Stimulated activated CD4-positive, alpha-beta T cell treated with anti-CD3 and anti-CD28 coated beads, Interleukin-2, amount 100 ng/mL, for 4 hours (primary cell): ENCODE measurements at regions not wholly inside any gene's neighbourhood (a gene's known extent, or its start where the extent isn't known, plus 50 kb on each side); places are given as distances from the start of the nearest gene placed in this dataset.
"Not testable (repeated sequence)": the region's sequence is repeated elsewhere in the genome, so short reads cannot be mapped to it uniquely, and the experiment has no call there.

Experiments used
- DNase-seq: peaks from one replicate; pipeline ENCODE4 v3.0.0-alpha.2; 2020; ENCODE audit warnings: low read depth

DNA sequence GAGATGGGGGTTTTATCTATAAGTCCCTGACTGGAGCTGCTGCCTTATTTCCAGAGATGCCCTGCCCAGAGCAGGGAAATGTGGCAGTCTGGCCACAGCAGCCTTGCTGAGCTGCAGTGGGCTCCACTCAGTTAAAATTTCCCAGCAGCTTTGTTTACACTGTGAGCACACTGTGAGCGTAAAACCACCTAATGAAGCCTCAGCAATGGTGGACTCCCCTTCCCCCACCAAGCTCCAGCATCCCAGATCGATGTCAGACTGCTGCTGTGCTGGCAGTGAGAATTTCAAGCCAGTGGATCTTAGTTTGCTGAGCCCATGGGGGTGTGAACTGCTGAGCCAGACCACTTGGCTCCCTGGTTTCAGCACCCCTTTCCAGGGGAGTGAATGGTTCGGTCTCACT is 208.7 kb upstream of the RAI14 start:
- no peak for DNase-seq

DNA sequence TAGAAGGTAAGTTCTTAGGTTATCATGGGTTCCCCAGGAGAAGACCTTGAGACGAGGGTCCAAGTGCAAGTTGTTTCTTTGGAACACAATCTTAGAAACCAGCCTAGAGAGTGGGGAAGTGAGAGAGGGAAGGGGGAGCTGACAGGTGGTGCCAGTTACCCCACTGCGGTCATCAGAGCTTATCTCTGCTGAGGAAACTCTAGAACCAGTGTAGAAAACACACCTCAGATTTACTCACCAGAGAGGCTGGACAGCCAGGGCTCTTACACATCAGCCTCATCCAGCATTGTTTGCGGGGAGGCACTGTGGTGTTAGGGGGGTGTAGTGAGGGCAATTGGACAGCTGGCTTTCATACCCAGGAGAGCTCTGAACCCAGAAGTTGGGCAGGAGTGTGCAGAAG is 206.5 kb upstream of the RAI14 start:
- no peak for DNase-seq

DNA sequence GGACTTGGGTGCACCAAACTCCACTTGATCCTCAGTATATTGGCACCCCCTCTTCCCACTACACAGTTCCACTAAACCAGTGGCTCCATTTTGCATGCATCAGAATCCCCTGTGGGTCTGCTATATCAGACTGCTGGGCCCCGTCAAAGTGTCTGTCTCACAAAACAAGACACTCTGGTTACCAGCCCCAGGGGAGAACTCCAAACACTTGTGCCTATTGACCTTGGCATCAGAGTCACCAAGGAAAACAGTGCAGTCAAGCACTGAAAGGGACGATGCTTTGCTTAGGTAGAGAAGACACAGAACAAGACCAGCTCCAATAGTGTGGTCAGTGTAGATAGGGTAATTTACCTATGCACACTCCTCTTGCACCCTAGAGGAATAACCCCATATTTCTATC is 205.8 kb upstream of the RAI14 start:
- DNase-seq: no peak

DNA sequence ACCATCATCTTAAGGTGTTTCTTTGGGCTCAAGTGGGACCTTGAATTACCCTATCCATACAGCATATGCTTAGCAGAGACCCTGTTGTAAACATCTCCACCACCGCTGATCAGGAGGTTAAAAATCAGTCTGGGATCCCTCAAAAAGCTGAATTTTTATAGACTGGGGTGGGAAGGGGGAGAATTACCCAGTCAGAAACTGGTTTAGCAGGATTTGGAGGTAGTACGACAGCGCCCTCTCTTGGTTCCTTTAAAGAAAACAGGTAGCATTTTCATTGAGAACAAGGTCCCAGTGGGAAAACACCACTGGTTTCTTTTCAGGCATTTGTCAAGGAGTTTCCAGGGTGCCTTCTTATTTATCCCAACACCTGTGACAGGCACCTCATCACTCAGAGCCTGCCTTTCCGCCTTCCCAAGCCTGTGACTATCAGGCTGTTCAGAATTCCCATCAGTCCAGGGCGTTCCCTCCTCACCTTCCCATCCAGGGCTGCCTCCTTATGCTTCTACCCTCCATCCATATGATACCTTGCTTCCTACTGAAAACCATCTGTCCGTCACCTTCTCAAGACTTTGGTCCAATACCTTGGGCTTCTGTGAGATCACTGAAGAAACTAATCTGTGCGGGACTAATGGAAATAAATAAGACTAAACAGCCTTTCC is 203.8 kb upstream of the RAI14 start:
- no peak for DNase-seq

DNA sequence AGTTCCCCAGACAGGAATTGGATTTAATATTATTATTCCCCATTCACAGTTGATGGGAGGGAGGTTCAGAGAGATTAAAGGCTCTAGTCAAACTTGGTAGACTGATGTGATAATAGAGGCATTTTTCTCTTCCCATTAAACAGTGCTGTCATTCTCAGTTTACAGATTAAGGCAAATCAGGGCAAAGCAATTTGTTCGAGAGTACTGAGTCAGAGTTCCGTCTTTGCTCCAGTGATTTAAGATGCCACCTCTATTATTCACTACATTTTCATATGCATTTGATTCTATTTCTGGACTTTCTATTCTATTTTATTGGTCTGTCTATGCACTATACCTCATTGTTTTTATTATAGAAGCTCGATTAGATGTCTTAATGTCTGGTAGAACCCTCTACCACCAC is 201.0 kb upstream of the RAI14 start:
- DNase-seq: no peak

DNA sequence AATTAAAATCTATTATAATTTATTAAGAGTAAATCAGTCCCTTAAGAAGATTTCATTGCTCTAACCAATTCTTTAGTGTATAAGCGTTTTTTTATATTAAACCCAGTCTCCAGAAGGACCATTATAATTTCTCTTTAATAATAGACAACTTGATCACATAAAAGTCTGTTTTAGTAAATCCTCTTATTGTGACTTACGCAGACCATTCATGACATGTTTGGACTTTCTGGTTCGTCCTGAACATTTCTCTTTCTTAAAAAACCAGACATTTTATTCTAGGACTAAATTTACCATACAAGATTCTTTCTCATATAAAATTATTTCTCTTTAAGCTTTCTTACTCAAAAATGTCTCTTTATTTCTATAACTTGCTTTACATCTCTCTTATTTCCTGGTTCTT is 196.2 kb upstream of the RAI14 start:
- DNase-seq: no peak

DNA sequence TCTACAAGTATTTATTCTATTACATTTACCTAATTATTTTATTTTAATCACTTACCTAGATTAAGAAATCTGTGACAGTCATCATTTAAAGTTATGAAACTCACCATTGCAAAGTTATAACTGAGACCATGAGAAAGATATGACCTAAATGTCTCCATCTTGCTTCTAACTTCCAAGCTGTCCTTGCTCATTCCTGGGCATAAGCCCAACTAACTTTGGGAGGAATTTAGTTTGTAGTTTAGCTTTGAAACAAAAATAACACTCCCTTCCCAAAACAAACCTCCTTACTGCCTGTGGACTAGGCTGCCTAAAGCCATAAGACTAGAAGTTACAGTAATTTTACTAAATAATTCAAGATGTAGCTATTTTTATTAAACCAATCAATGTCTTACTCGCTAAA is 195.6 kb upstream of the RAI14 start:
- DNase-seq: no peak

DNA sequence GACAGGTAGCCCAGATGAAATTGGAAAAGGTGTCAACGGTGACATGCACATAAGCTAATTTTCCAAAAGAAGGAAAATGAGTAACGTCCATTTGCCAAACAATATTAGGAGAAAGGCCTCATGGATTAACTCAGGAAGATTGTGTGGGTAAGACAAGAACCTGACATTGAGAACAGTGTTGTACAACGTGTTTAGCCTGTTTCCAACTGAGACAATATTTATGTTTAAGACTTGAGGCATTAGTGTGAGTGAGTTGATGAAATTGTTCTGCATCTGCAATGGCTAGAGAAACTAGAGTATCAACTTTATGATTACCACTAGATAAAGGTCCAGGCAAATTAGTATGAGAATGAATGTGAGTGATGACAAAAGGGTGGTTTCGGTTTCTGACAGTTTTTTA is 191.3 kb upstream of the RAI14 start:
- DNase-seq: no peak

DNA sequence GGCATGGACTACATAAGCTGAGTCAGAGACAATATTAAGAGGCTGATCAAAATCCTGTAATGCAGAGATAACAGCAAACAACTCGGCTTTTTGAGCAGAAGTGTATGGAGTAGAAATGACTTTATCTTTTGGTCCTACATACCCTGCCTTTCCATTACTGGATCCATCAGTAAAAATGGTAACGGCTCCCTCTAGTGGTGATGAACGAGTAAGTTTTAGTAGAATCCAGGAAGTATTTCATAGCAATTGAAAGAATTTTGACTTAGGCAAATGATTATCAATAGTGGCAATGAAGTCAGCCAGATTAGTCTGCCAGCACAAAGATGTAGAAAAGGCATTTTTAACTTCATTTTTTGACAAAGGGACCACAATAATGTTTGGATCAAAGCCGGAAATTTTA is 190.8 kb upstream of the RAI14 start:
- not testable (repeated sequence) for DNase-seq

DNA sequence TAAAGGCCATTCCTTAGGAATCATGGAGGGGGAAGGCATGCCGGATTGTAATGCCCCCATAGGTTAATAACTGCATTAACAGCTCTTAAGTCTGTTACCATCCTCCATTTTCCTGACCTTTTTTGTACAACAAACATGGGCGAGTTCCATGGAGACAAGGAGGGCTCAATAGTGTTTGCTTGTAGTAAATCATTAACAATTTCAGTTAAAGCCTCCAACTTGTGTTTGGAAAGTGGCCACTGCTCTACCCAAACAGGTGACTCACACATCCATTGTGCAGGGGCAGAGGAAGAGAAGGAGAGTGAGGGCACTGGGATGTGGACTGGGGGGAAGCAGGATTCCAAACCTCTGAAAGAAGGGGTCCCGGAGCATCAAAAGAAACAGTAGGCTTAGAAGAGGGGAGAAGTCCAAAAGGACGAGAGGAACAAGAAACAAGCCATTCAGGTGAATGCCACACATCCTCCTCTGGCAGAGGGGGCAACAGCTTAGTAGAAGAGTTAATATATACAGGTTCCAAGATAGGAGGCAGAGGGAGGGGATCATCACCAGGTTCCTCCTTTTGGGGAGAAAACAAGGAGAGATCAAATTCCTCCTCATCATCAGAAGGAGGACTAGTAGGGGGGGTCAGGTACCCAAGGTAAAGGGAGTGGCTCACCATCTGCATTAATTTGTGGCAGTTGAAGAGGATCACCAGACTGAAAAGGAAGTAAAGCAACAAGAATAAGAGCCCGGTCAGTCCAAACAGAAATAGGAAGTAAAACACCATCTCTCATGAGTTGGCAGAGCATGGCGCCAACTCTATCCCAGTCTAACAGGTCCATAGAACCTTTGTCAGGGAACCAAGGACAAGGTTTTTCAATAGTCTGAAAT is 189.4 kb upstream of the RAI14 start:
- DNase-seq: not testable (repeated sequence)

DNA sequence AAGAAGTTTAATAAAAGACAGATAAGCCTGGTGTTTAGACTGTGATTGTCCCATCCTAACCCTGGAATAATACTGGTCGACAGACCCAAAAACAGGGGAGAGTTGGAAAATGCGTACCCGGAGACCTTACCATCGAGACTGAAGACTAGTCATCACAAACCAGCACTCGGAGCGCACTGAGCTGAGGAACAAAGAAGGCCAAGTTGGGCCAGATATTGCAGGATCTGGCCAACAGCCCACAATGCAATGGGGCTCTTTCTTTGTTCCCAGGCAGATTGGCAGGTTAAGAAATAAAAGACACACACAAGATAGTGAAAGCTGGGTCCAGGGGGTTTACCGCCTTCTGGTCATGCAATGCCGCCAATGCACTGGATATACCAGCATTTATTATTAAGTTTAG is 188.7 kb upstream of the RAI14 start:
- DNase-seq: no peak

DNA sequence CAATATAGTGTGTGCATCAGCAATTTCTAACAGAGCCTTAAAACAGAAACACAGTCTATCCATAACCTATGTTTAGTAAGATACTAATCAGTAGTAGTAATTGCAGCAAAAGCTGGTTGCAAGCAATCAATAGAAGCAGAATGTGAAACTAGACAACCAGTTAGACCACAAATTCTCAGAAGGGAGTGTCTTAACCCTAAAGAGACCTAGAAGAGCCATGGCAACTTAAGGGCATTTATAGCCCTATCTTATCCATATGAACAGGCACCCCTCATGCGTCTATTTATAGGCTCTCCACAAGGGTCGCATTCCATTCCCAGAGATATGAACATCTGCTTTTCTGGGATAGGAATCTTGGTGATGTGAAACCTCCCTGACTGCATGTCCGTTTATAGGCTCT is 188.1 kb upstream of the RAI14 start:
- not testable (repeated sequence) for DNase-seq

DNA sequence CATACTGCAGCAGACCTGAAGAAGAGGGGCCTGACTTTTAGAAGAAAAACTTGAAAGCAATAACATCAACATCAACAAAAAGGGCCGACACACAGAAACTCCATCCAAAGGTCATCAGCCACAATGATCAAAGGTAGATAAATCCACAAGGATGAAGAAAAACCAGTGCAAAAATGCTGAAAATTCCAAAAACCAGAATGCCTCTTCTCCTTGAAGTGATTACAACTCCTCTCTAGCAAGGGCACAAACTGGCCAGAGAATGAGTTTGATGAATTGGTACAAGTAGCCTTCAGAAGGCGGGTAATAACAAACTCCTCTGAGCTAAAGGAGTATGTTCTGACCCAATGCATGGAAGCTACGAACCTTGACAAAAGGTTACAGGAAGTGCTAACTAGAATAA is 186.2 kb upstream of the RAI14 start:
- no peak for DNase-seq

DNA sequence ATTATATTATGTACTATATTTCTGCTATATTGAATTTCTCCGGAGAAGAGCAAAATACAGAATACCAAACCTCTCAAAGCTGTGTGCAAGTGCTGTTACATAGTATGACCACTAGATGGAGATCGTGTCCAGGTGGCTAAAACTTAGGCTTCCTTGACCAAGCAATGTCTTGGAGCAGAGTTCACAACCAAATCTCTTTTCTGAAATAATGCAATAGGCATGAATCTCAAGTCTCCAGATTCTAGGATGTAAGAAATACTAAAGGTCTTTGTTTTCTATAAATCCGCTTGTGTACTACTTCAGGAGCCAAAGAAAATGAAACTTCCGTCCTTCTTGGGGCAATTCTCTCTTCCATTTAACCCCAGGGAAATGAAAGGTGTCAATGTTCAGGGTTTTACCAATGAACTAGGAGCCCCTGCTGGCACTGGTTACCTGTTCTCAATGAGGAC is 181.5 kb upstream of the RAI14 start:
- no peak for DNase-seq

DNA sequence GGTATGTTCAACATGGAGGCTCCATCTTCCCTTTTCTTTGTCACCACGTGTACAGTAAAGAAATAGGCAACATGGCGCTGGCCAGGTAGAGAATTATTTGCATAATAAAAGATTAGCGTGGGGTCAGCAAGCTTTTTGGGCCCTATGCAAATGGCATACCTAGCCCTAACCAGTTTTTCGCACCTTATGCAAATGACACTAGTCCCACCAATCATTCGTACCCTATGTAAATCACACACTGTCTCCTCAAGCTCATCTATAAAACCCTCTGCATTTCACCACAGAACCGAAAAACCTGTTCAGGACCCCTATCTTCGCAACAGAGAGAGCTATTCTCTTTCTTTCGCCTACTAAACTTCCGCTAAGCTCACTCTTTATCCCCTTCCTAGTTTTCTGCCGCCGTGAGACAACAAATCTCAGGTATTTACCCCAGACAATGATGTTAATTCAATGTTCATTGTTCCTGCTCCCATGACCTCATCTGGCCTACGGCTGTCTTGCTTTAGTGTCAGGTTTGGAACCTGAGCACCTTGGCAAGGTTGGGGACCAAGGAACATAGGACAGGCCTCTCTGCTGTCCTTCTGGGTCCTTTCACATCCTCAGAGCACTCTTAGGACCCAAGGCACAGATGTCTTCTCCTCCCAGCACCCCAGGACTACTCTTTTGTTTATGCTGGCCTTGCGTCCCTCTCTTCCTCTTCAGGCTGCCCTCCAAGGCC is 180.7 kb upstream of the RAI14 start:
- DNase-seq: no peak

DNA sequence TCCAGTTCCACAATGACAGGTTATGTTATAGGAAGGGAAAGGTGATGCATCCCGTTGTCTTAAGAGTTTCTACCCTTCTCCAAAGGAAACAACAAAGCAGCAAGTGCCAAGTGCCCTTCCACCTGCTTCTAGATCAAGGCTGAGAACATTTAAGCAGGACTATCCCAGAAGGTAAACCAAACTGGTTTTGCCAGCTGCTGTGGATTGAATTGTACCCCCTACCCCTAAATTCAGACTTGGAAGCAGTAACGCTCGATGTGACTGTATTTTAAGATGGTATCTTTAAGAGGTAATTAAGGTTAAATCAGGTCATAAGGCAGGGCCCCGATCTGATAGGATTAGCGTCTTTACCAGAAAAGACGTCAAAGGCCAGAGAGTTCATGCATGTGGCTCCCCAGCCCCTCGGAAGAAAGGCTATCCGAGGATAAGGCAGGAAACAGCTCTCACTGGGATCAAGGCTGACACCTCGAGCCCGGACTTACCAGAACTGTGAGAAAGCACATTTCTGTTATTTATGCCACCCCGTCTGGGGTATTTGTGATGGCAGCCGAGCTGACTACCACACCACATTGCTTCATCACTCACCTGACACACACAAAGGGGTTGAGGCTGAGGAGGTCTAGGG is 179.1 kb upstream of the RAI14 start:
- no peak for DNase-seq

DNA sequence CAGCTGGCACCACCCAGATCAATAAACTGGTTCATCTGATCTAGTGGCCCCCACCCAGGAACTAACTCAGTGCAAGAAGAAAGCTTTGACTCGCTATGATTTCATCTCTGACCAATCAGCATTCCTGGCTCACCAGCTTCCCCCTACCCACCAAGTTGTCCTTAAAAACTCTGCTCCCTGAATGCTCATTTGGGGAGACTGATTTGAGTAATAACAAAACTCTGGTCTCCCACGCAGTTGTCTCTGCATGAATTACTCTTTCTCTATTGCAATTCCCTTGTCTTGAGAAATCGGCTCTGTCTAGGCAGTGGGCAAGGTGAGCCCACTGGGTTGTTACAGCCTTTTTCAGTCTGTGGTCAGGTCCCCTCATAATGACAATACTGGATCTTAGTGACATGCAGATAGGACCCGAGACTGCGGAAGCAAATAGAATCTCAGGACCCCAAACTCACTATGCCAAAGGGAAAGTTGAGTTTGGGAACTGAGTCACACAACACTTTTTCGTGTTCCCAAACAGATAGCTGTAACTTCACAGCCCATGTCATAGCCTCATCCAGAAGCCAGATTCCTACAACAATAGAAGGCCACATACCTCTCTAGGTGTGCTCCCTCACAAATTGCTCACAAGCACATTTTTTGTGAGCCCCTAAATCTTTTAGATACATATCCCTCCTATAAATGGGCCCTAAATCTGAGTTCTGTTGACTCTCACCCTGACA is 175.2 kb upstream of the RAI14 start:
- no peak for DNase-seq

DNA sequence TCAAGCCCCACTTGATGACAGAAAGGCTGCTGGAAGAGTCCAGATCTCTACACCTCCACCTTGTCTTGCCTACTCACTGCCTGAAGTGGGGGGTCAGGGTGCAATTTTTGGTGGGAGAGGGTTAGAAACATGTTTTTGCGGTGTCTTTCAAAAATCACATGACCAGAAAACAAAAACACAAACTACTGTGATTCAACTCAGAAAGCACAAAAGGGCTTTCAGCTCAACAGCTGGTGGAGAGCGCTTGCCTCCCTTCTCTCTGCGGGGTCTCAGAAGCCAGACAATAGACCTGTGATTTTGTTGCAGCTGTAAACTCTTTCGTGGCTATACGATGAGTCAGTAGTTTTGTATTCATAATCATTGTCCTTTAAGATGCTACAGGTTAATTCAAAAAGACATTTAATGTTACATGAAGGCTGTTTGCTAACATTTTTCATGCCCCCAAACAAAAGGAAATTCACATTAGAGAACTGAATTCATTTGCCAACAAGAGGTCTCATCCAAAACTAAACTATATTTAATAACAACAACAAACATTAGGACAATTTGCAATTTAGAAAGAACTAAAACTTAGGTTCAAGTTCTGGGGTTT is 172.6 kb upstream of the RAI14 start:
- no peak for DNase-seq

DNA sequence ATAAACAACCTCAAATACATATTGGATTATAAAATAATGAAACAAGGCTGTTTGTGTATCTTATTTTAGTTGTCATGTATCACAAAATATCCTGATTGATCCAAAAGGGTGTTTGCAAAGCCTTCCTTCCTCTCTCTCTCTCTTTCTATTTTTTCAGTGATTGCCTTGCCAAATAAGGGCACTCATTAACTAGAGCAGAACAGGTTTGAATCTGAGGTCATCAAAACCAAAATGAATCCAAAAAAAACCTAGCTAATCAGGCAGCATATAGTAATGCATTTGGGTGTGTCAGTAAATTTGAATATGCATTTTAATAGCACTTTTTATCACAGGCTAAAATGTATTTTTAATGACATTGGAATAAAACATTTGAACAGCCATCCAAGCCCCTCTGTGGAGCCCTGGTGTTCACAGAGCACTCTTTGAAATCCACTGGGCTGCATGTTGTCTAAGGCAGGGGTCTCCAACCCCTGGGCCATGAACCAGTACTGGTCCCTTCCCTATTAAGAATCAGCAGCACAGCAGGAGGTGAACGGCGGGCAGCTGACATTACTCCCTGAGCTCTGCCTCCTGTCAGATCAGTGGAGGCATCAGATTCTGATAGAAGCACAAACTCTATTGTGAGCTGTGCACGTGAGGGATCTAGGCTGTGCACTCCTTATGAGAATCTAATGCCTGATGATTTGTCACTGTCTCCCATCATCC is 171.8 kb upstream of the RAI14 start:
- no peak for DNase-seq

DNA sequence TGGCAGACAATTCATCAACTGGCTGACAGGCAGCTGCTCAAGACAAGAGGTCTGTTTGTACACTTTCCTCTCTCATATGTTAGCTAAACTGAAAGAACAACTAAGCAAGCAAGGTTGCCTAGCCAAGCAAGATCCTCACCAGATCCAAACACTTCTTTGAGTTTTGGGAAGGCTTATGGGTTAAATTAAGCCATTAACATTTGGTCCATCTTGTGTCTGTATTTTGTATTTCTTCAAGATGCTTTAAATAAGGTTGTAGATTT is 170.4 kb upstream of the RAI14 start:
- DNase-seq: no peak
